Liver (tissue), 8 donors: ENCODE measurements at regions not wholly inside any gene's neighbourhood (a gene's known extent, or its start where the extent isn't known, plus 50 kb on each side); places are given as distances from the start of the nearest gene placed in this dataset.

ENCODE experiments used
- DNase-seq: peaks from one replicate; pipeline ENCODE4 v3.0.0-alpha.2; 2017; ENCODE audit warnings: low spot score
- H3K27ac ChIP-seq, 2 donors: one replicate each; pipeline ENCODE4 v1.7.0; 2013; ENCODE audit warnings: inconsistent platforms in 2 of 2, low read length in 2 of 2, control low read depth in 1 of 2, low read depth in 1 of 2, mild to moderate bottlenecking in 1 of 2
- H3K27me3 ChIP-seq, 4 donors: one replicate each; pipeline versions ENCODE4 v1.6.1 to v1.7.0; 2013; ENCODE audit warnings: low read length in 3 of 4, inconsistent platforms in 1 of 4, mild to moderate bottlenecking in 1 of 4, moderate library complexity in 1 of 4; ENCODE audit not compliant: control insufficient read depth in 4 of 4, insufficient read depth in 4 of 4
- H3K36me3 ChIP-seq, 4 donors: one replicate each; pipeline versions ENCODE4 v1.6.1 to v1.7.0; 2013; ENCODE audit warnings: low read length in 3 of 4, mild to moderate bottlenecking in 3 of 4, low read depth in 1 of 4, moderate library complexity in 1 of 4; ENCODE audit not compliant: control insufficient read depth in 4 of 4, insufficient read depth in 3 of 4
- H3K4me1 ChIP-seq, 4 donors: one replicate each; pipeline versions ENCODE4 v1.6.1 to v1.7.0; 2013; ENCODE audit warnings: low read length in 3 of 4, mild to moderate bottlenecking in 3 of 4, moderate library complexity in 1 of 4; ENCODE audit not compliant: control insufficient read depth in 4 of 4, insufficient read depth in 4 of 4
- H3K4me3 ChIP-seq, 3 donors: one replicate each; pipeline versions ENCODE4 v1.6.1 to v1.7.0; 2013; ENCODE audit warnings: low read length in 3 of 3, control low read depth in 1 of 3, low read depth in 1 of 3, mild to moderate bottlenecking in 1 of 3
- H3K9ac ChIP-seq, 2 donors: one replicate each; pipeline ENCODE4 v1.7.0; 2013; ENCODE audit warnings: low read length in 2 of 2, mild to moderate bottlenecking in 2 of 2, moderate library complexity in 2 of 2, control low read depth in 1 of 2, low read depth in 1 of 2
- H3K9me3 ChIP-seq, 4 donors: one replicate each; pipeline versions ENCODE4 v1.6.1 to v1.7.0; 2013; ENCODE audit warnings: low read length in 3 of 4; ENCODE audit not compliant: control insufficient read depth in 4 of 4
- EGR1 ChIP-seq, 2 donors: IDR thresholded peaks; 2 replicates each; pipeline ENCODE4 v1.6.1; 2016 to 2018; ENCODE audit warnings: antibody characterized with exemption in 2 of 2, low read depth in 2 of 2
- FOXA2 ChIP-seq: IDR thresholded peaks from 2 replicates; pipeline ENCODE4 v1.6.1; 2016; ENCODE audit warnings: antibody characterized with exemption
- HNF4A ChIP-seq, 2 donors: conservative IDR thresholded peaks; 2 replicates each; pipeline ENCODE4 v1.6.1; 2016; ENCODE audit warnings: antibody characterized with exemption in 2 of 2, mild to moderate bottlenecking in 2 of 2
- HNF4G ChIP-seq: IDR thresholded peaks from 2 replicates; pipeline ENCODE4 v1.6.1; 2016; ENCODE audit warnings: antibody characterized with exemption
- JUND ChIP-seq, 2 donors: IDR thresholded peaks; 2 replicates each; pipeline ENCODE4 v1.6.1; 2016; ENCODE audit warnings: antibody characterized with exemption in 2 of 2
- MAX ChIP-seq: IDR thresholded peaks from 2 replicates; pipeline ENCODE4 v1.6.1; 2016; ENCODE audit warnings: antibody characterized with exemption
- NR2F2 ChIP-seq: IDR thresholded peaks from 2 replicates; pipeline ENCODE4 v1.6.1; 2016; ENCODE audit warnings: antibody characterized with exemption
- RAD21 ChIP-seq, 2 donors: IDR thresholded peaks; 2 replicates each; pipeline ENCODE4 v1.6.1; 2016; ENCODE audit warnings: antibody characterized with exemption in 2 of 2, mild to moderate bottlenecking in 2 of 2
- REST ChIP-seq: IDR thresholded peaks from 2 replicates; pipeline ENCODE4 v1.6.1; 2016; ENCODE audit warnings: antibody characterized with exemption, mild to moderate bottlenecking
- SP1 ChIP-seq: IDR thresholded peaks from 2 replicates; pipeline ENCODE4 v1.6.1; 2018; ENCODE audit warnings: antibody characterized with exemption, mild to moderate bottlenecking
- TAF1 ChIP-seq: conservative IDR thresholded peaks from 2 replicates; pipeline ENCODE4 v1.6.1; 2016; ENCODE audit warnings: antibody characterized with exemption, mild to moderate bottlenecking
- YY1 ChIP-seq: IDR thresholded peaks from 2 replicates; pipeline ENCODE4 v1.6.1; 2016; ENCODE audit warnings: antibody characterized with exemption, mild to moderate bottlenecking
- WGBS: extraction: QIAGEN DNeasy Blood & Tissue Kit; methylation state at CpG from one replicate; pipeline ENCODE4 v1.1.7; 2013; 5-methylcytosine and 5-hydroxymethylcytosine counted together
- TF ChIP-seq, protein P1 (sequence below): IDR thresholded peaks from 2 replicates; pipeline ENCODE4 v1.6.1; 2016; ENCODE audit warnings: antibody characterized with exemption
- TF ChIP-seq, protein P2 (sequence below): fragments of 150-350 bp; IDR thresholded peaks from 2 replicates; pipeline ENCODE4 v1.5.1; 2017; ENCODE audit warnings: improper control_type of control experiment, low read depth, low read length; ENCODE audit not compliant: missing input control
- donor health status: healthy.
- donor health status: healthy.
- donor health status: healthy.
- donor health status: healthy.
- donor health status: healthy.

GRCh38 chr9:28289746-28290145, 716.5 kb upstream of the C9orf72 start:
- Histone ChIP-seq H3K4me3 (no peak overlapping the region), H3K9ac (no peak overlapping the region), H3K27ac (no peak overlapping the region), H3K9me3 (no peaks in the 10 kb centered on the region), H3K4me1 (no peaks in the 10 kb centered on the region), H3K36me3 (no peaks in the 10 kb centered on the region), H3K27me3 (no peaks in the 10 kb centered on the region)
- no peak for DNase-seq
- TF ChIP-seq YY1 (no peak), TAF1 (no peak), HNF4A (conservative IDR thresholded peaks at IDR 0.05) (no peak), MAX (no peak), RAD21 (IDR thresholded peaks at IDR 0.05) (no peak)
- TF ChIP-seq, protein P1, sequence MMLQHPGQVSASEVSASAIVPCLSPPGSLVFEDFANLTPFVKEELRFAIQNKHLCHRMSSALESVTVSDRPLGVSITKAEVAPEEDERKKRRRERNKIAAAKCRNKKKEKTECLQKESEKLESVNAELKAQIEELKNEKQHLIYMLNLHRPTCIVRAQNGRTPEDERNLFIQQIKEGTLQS = no peak

DNA sequence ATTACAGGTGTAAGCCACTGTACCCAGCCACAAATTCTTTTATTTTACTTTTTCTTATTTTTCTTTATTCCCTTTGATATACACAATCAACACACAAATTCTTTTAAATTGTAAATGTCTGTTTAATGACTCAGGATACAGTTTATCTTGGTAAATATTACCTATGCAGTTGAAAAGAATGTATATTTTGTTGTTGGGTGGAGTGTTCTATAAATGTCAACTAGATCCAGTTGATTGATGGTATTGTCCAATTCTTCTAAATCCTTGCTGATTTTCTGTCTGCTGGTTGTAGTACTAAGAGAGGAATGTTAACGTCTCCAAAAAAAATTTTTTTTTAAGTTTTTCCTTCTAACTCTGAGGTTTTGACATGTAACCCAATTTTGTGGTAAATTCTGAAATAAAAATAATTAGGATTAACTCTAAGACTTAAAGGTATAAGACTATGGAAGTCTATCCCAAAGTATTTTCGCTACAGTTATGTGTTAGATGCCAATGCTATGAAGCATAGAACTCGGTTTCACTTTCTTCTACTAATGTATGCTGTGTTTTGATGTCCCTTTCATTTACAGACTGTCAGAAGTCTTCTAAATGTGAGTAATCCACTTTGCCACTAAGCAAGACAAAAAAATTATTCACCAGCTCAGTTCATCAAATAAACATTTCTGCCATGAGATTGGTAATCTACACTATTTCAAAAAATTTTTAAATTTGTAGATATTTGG, 720.2 kb upstream of the C9orf72 start:
- DNase-seq = no peak
- H3K4me1 ChIP-seq = no peaks in the 10 kb centered on the region
- 61% methylated on average over 3 of the region's 3 CpGs for WGBS
- H3K9ac ChIP-seq = no peak overlapping the region
- no peak overlapping the region for H3K4me3 ChIP-seq
- no peak for TF ChIP-seq MAX
- TF ChIP-seq RAD21 (IDR thresholded peaks at IDR 0.05) = no peak
- no peak for TF ChIP-seq EGR1 (IDR thresholded peaks at IDR 0.05; ENCODE audit: low read depth in 2 of 2)
- TF ChIP-seq NR2F2 = no peak
- TF ChIP-seq YY1 = no peak
- TF ChIP-seq JUND (IDR thresholded peaks at IDR 0.05) = no peak
- no peak for TF ChIP-seq SP1
- no peak for TF ChIP-seq REST
- no peak for TF ChIP-seq TAF1
- TF ChIP-seq, protein P2, sequence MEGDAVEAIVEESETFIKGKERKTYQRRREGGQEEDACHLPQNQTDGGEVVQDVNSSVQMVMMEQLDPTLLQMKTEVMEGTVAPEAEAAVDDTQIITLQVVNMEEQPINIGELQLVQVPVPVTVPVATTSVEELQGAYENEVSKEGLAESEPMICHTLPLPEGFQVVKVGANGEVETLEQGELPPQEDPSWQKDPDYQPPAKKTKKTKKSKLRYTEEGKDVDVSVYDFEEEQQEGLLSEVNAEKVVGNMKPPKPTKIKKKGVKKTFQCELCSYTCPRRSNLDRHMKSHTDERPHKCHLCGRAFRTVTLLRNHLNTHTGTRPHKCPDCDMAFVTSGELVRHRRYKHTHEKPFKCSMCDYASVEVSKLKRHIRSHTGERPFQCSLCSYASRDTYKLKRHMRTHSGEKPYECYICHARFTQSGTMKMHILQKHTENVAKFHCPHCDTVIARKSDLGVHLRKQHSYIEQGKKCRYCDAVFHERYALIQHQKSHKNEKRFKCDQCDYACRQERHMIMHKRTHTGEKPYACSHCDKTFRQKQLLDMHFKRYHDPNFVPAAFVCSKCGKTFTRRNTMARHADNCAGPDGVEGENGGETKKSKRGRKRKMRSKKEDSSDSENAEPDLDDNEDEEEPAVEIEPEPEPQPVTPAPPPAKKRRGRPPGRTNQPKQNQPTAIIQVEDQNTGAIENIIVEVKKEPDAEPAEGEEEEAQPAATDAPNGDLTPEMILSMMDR = no peak
- no peak for TF ChIP-seq FOXA2
- no peak for TF ChIP-seq HNF4G
- TF ChIP-seq, protein P1 = no peak
- H3K9me3 ChIP-seq = no peaks in the 10 kb centered on the region
- no peaks in the 10 kb centered on the region for H3K36me3 ChIP-seq
- no peak overlapping the region for H3K27ac ChIP-seq
- no peaks in the 10 kb centered on the region for H3K27me3 ChIP-seq
